Keratinocyte (primary cell): ENCODE measurements at regions not wholly inside any gene's neighbourhood (a gene's known extent, or its start where the extent isn't known, plus 50 kb on each side); places are given as distances from the start of the nearest gene placed in this dataset.

Experiments
- CTCF ChIP-seq, 3 experiments: IDR thresholded peaks in 1 of 3; conservative IDR thresholded peaks in 1 of 3; optimal IDR thresholded peaks in 1 of 3; 2 replicates in 2 of 3; 3 replicates in 1 of 3; pipeline versions ENCODE3 to v1.5.1; 2011; ENCODE audit warnings: low read length in 3 of 3, mild to moderate bottlenecking in 3 of 3, moderate library complexity in 2 of 3, control low read depth in 1 of 3, inconsistent platforms in 1 of 3; ENCODE audit not compliant: insufficient read depth in 2 of 3; ENCODE audit errors: extremely low read depth in 1 of 3
- EZH2 ChIP-seq: IDR thresholded peaks from one replicate; pipeline ENCODE4 v1.6.1; 2012; ENCODE audit warnings: inconsistent platforms, mild to moderate bottlenecking, low read length, moderate library complexity

GRCh38 chr5:91687430-91687829 is 304.3 kb upstream of the ARRDC3 start:
- TF ChIP-seq CTCF (optimal IDR thresholded peaks at IDR 0.05 in 1 of 3, IDR thresholded peaks at IDR 0.05 in 1 of 3, conservative IDR thresholded peaks at IDR 0.05 in 1 of 3; ENCODE audit: extremely low read depth in 1 of 3, insufficient read depth in 2 of 3, low read length in 3 of 3) = no peak
- TF ChIP-seq EZH2 = no peak
